Smooth muscle cell (in vitro differentiated cells): ENCODE measurements at regions not wholly inside any gene's neighbourhood (a gene's known extent, or its start where the extent isn't known, plus 50 kb on each side); places are given as distances from the start of the nearest gene placed in this dataset.

ENCODE experiments used
- DNase-seq: peaks from one replicate; lab custom pipeline; 2025; ENCODE audit not compliant: unreplicated experiment; lab: John Stamatoyannopoulos, UW
- H2AFZ ChIP-seq: fragments of 200-600 bp; sonication (generic); 2 replicates; pipeline ENCODE4 v1.6.0; 2016; ENCODE audit warnings: antibody characterized with exemption, low read depth, mild to moderate bottlenecking
- H3F3A ChIP-seq: fragments of 200-600 bp; sonication (generic); 2 replicates; pipeline ENCODE4 v1.6.0; 2017; ENCODE audit warnings: antibody characterized with exemption, low read depth
- H3K27ac ChIP-seq: fragments of 200-600 bp; sonication (generic); 2 replicates; pipeline ENCODE4 v1.5.1; 2016; ENCODE audit warnings: low read depth, mild to moderate bottlenecking
- H3K27me3 ChIP-seq: fragments of 200-600 bp; sonication (generic); 2 replicates; pipeline ENCODE4 v1.6.1; 2016; ENCODE audit warnings: low read depth, mild to moderate bottlenecking
- H3K36me3 ChIP-seq: fragments of 200-600 bp; sonication (generic); 2 replicates; pipeline ENCODE4 v1.5.1; 2016; ENCODE audit warnings: low read depth
- H3K4me1 ChIP-seq: fragments of 200-600 bp; sonication (generic); 2 replicates; pipeline ENCODE4 v1.5.1; 2016; ENCODE audit warnings: low read depth
- H3K4me2 ChIP-seq: fragments of 200-600 bp; sonication (generic); 2 replicates; pipeline ENCODE4 v1.6.0; 2016; ENCODE audit warnings: mild to moderate bottlenecking
- H3K4me3 ChIP-seq: fragments of 200-600 bp; sonication (generic); 2 replicates; pipeline ENCODE4 v1.5.1; 2016; ENCODE audit warnings: mild to moderate bottlenecking
- H3K79me2 ChIP-seq: fragments of 200-600 bp; sonication (generic); 2 replicates; pipeline ENCODE4 v1.6.0; 2016; ENCODE audit warnings: low read depth, mild to moderate bottlenecking
- H3K9ac ChIP-seq: fragments of 200-600 bp; sonication (generic); 2 replicates; pipeline ENCODE4 v1.6.0; 2016; ENCODE audit warnings: low read depth
- H3K9me3 ChIP-seq: fragments of 200-600 bp; sonication (generic); replicated peaks from 2 replicates; pipeline ENCODE4 v1.5.1; 2016; ENCODE audit warnings: low read depth
- H4K20me1 ChIP-seq: fragments of 200-600 bp; sonication (generic); 2 replicates; pipeline ENCODE4 v1.6.0; 2016; ENCODE audit warnings: low read depth
- WGBS: methylation state at CpG from one replicate; pipeline ENCODE4 v1.1.7; 2016; ENCODE audit warnings: low lambda C conversion rate; 5-methylcytosine and 5-hydroxymethylcytosine counted together
- TF ChIP-seq, protein P1 (sequence below): fragments of 200-600 bp; sonication (generic); IDR thresholded peaks from 2 replicates; pipeline ENCODE4 v1.5.1; 2017; ENCODE audit warnings: borderline replicate concordance, mild to moderate bottlenecking, antibody characterized with exemption; ENCODE audit not compliant: insufficient read depth, poor library complexity, severe bottlenecking

GRCh38 chr10:28157379-28157778 is 145.5 kb downstream of the MPP7 start:
- H3K4me1 ChIP-seq, result no peaks in the 10 kb centered on the region
- no peaks in the 10 kb centered on the region for H3K79me2 ChIP-seq
- H2AFZ ChIP-seq, result no peak overlapping the region
- no peaks in the 10 kb centered on the region for H4K20me1 ChIP-seq
- H3K9ac ChIP-seq, result no peak overlapping the region
- H3F3A ChIP-seq, result no peaks in the 10 kb centered on the region
- DNase-seq, result no peak
- no peaks in the 10 kb centered on the region for H3K9me3 ChIP-seq
- no peaks in the 10 kb centered on the region for H3K27me3 ChIP-seq
- no peak overlapping the region for H3K4me3 ChIP-seq
- no peaks in the 10 kb centered on the region for H3K36me3 ChIP-seq
- TF ChIP-seq, protein P1, sequence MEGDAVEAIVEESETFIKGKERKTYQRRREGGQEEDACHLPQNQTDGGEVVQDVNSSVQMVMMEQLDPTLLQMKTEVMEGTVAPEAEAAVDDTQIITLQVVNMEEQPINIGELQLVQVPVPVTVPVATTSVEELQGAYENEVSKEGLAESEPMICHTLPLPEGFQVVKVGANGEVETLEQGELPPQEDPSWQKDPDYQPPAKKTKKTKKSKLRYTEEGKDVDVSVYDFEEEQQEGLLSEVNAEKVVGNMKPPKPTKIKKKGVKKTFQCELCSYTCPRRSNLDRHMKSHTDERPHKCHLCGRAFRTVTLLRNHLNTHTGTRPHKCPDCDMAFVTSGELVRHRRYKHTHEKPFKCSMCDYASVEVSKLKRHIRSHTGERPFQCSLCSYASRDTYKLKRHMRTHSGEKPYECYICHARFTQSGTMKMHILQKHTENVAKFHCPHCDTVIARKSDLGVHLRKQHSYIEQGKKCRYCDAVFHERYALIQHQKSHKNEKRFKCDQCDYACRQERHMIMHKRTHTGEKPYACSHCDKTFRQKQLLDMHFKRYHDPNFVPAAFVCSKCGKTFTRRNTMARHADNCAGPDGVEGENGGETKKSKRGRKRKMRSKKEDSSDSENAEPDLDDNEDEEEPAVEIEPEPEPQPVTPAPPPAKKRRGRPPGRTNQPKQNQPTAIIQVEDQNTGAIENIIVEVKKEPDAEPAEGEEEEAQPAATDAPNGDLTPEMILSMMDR, result no peak
- H3K27ac ChIP-seq, result no peak overlapping the region
- H3K4me2 ChIP-seq, result no peak overlapping the region

DNA sequence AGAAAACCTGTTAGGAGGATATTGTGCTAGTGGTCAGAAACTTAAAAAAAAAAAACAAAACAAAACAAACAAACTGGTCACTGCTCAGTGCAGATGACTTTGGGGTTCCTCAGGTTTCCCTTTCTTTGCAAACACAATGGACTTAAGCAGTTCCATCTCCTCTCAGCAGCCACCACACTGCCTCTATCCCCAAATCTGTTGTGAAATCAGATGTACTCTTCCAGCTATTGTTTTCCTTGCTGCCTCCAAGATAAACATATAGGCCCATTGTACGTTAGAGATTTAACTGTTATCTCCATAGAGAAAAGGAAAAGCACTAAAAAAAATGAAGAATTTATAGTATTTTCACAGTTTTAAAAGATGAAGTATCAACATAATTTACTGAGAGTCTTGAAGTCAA is 147.1 kb downstream of the MPP7 start:
- TF ChIP-seq, protein P1, result no peak
- Histone ChIP-seq H3K4me3 (no peak overlapping the region), H2AFZ (no peak overlapping the region)

DNA sequence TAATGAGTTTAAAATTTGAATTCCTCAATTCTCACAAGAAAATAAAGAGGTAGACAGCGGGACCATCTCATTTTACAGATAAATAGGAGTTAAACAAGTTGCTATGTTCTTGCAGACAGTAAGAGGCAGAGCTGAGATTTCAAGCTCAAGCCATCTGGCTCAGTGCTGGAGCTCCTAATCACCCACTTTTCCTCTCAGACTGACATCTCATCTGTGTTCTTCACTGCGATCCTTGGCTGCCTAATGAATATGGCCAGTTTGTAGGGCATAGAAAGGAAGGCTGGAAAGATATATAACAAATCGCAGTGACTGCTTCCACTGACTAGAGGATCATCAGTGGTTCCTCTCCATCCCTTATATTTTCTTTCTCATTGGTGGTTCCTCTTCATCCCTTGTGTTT is 151.2 kb downstream of the MPP7 start:
- no peaks in the 10 kb centered on the region for H3F3A ChIP-seq
- no peaks in the 10 kb centered on the region for H4K20me1 ChIP-seq
- TF ChIP-seq, protein P1, result no peak
- H2AFZ ChIP-seq, result no peak overlapping the region
- H3K4me1 ChIP-seq, result peaks cover 12% of the 10 kb centered on the region
- no peaks in the 10 kb centered on the region for H3K36me3 ChIP-seq
- DNase-seq, result no peak
- no peak overlapping the region for H3K9ac ChIP-seq
- no peak overlapping the region for H3K4me2 ChIP-seq
- H3K27ac ChIP-seq, result no peak overlapping the region
- no peak overlapping the region for H3K4me3 ChIP-seq
- WGBS, result 94% methylated on average over 3 of the region's 3 CpGs
- H3K79me2 ChIP-seq, result no peaks in the 10 kb centered on the region
- H3K9me3 ChIP-seq, result no peaks in the 10 kb centered on the region
- H3K27me3 ChIP-seq, result no peaks in the 10 kb centered on the region

More for the DNA sequence above, 147.1 kb downstream of the MPP7 start:
- H4K20me1 ChIP-seq, result no peaks in the 10 kb centered on the region
- H3K9ac ChIP-seq, result no peak overlapping the region
- H3F3A ChIP-seq, result no peaks in the 10 kb centered on the region
- WGBS, result 80% methylated on average over 1 of the region's 1 CpG
- H3K27me3 ChIP-seq, result no peaks in the 10 kb centered on the region
- H3K27ac ChIP-seq, result no peak overlapping the region
- no peaks in the 10 kb centered on the region for H3K36me3 ChIP-seq
- H3K79me2 ChIP-seq, result no peaks in the 10 kb centered on the region
- no peak for DNase-seq
- no peaks in the 10 kb centered on the region for H3K9me3 ChIP-seq
- no peaks in the 10 kb centered on the region for H3K4me1 ChIP-seq
- H3K4me2 ChIP-seq, result no peak overlapping the region

DNA sequence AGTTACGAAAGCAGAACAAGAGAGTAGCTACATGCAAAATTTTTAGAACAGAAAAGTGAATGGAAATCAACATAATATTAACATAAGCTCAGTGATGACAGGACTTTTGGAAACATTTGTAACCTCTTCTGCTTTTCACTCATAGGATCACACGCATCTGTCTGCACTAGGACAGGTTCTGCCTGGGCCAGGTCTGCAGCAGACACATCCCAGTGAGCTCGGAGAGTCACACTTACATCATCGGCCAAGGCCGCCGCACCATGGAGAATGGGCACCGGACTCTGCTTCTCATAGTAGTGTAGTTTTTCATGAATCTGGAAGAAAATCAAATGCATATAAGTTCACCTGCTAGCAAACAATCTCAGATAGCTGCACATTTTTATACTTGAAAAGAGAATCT is 150.9 kb upstream of the ODAD2 start:
- H3K4me1 ChIP-seq, result peaks cover 12% of the 10 kb centered on the region
- no peak for DNase-seq
- H3F3A ChIP-seq, result no peaks in the 10 kb centered on the region
- H4K20me1 ChIP-seq, result no peaks in the 10 kb centered on the region
- H3K4me3 ChIP-seq, result no peak overlapping the region
- no peak overlapping the region for H2AFZ ChIP-seq
- TF ChIP-seq, protein P1, result no peak
- 96% methylated on average over 7 of the region's 7 CpGs for WGBS
- no peak overlapping the region for H3K4me2 ChIP-seq
- no peaks in the 10 kb centered on the region for H3K79me2 ChIP-seq
- no peaks in the 10 kb centered on the region for H3K27me3 ChIP-seq
- H3K9ac ChIP-seq, result no peak overlapping the region
- H3K27ac ChIP-seq, result no peak overlapping the region
- H3K36me3 ChIP-seq, result no peaks in the 10 kb centered on the region
- H3K9me3 ChIP-seq, result no peaks in the 10 kb centered on the region
